Lower lobe of right lung (tissue), 2 donors: ENCODE measurements at regions not wholly inside any gene's neighbourhood (a gene's known extent, or its start where the extent isn't known, plus 50 kb on each side); places are given as distances from the start of the nearest gene placed in this dataset.

ENCODE experiments used
- ATAC-seq, 2 donors: fragments of 200-7000 bp; cut with Tn5 transposase; one replicate each; pipeline ENCODE4 v1.9.1; 2020 to 2022; ENCODE audit warnings: mild to moderate bottlenecking in 2 of 2, moderate library complexity in 2 of 2
- DNase-seq: peaks from one replicate; pipeline ENCODE4 v3.0.0-alpha.2; 2020
- H3K27ac ChIP-seq: fragments of 200-600 bp; one replicate; pipeline ENCODE4 v1.8.0; 2022
- H3K27me3 ChIP-seq: fragments of 200-600 bp; one replicate; pipeline ENCODE4 v1.8.0; 2022; ENCODE audit warnings: low read depth
- H3K36me3 ChIP-seq: fragments of 200-600 bp; one replicate; pipeline ENCODE4 v1.8.0; 2022; ENCODE audit warnings: mild to moderate bottlenecking
- H3K4me1 ChIP-seq: fragments of 200-600 bp; one replicate; pipeline ENCODE4 v1.8.0; 2022
- H3K4me3 ChIP-seq: fragments of 200-600 bp; one replicate; pipeline ENCODE4 v1.8.0; 2022; ENCODE audit warnings: mild to moderate bottlenecking
- H3K9me3 ChIP-seq: fragments of 200-600 bp; one replicate; pipeline ENCODE4 v1.8.0; 2022
- CTCF ChIP-seq: fragments of 200-600 bp; IDR thresholded peaks from one replicate; pipeline ENCODE4 v1.8.0; 2022; ENCODE audit warnings: antibody characterized with exemption, mild to moderate bottlenecking
- intact Hi-C: fragments of 100-400 bp; cut with DNase I; formaldehyde crosslinking; loops from one replicate; pipeline ENCODE4 v1.11.0; 2022
- donor health status: DM: no; HTN: yes; CAD: no; lungs with severe emphysema.

GRCh38 chr22:49716441-49716840, 111.2 kb downstream of the BRD1 start:
- no peaks in the 10 kb centered on the region for H3K9me3 ChIP-seq
- peaks cover 13% of the 10 kb centered on the region for H3K27me3 ChIP-seq
- no peak for TF ChIP-seq CTCF
- H3K27ac ChIP-seq: no peak overlapping the region
- intact Hi-C loops: no loop called here
- no peak overlapping the region for H3K4me3 ChIP-seq
- DNase-seq (no peak), ATAC-seq (no peak)
- H3K4me1 ChIP-seq: no peaks in the 10 kb centered on the region
- no peaks in the 10 kb centered on the region for H3K36me3 ChIP-seq

GRCh38 chr22:49715450-49715849, 112.2 kb downstream of the BRD1 start:
- no peaks in the 10 kb centered on the region for H3K36me3 ChIP-seq
- no peak overlapping the region for H3K4me3 ChIP-seq
- no peak for TF ChIP-seq CTCF
- H3K27ac ChIP-seq: no peak overlapping the region
- peaks cover 17% of the 10 kb centered on the region for H3K27me3 ChIP-seq
- DNase-seq (no peak), ATAC-seq (no peak)
- H3K9me3 ChIP-seq: no peaks in the 10 kb centered on the region
- intact Hi-C loops: no loop called here
- no peaks in the 10 kb centered on the region for H3K4me1 ChIP-seq

- intact Hi-C loops: no loop called here
- peaks cover 24% of the 10 kb centered on the region for H3K27me3 ChIP-seq
Observed at GRCh38 chr22:49713003-49713402, 114.7 kb downstream of the BRD1 start.

GRCh38 chr22:49712195-49712791, 115.4 kb downstream of the BRD1 start:
- ATAC-seq (peak in 1 of 2 donors; percentile 34), DNase-seq (no peak)
- Histone ChIP-seq H3K9me3 (peaks cover 9% of the 10 kb centered on the region), H3K27me3 (peaks cover 24% of the 10 kb centered on the region), H3K27ac (no peak overlapping the region), H3K4me1 (no peaks in the 10 kb centered on the region), H3K36me3 (no peaks in the 10 kb centered on the region), H3K4me3 (no peak overlapping the region)
- TF ChIP-seq CTCF: no peak
- intact Hi-C loops: no loop called here

More at GRCh38 chr22:49713003-49713402, 114.7 kb downstream of the BRD1 start:
- DNase-seq (no peak), ATAC-seq (no peak)
- Histone ChIP-seq H3K4me3 (no peak overlapping the region), H3K36me3 (no peaks in the 10 kb centered on the region), H3K9me3 (peaks cover 9% of the 10 kb centered on the region), H3K4me1 (no peaks in the 10 kb centered on the region), H3K27ac (no peak overlapping the region)
- TF ChIP-seq CTCF: no peak

GRCh38 chr22:49710746-49711145, 116.9 kb downstream of the BRD1 start:
- H3K27me3 ChIP-seq: peaks cover 28% of the 10 kb centered on the region
- intact Hi-C loops: no loop called here
- peaks cover 9% of the 10 kb centered on the region for H3K9me3 ChIP-seq
- TF ChIP-seq CTCF: no peak
- H3K4me3 ChIP-seq: no peak overlapping the region
- no peaks in the 10 kb centered on the region for H3K4me1 ChIP-seq
- H3K27ac ChIP-seq: no peak overlapping the region
- DNase-seq (no peak), ATAC-seq (no peak)
- no peaks in the 10 kb centered on the region for H3K36me3 ChIP-seq
